Hematopoietic multipotent progenitor cell (in vitro differentiated cells): ENCODE measurements at regions not wholly inside any gene's neighbourhood (a gene's known extent, or its start where the extent isn't known, plus 50 kb on each side); places are given as distances from the start of the nearest gene placed in this dataset.
"Not testable (repeated sequence)": the region's sequence is repeated elsewhere in the genome, so short reads cannot be mapped to it uniquely, and the experiment has no call there.

Source experiments
- DNase-seq, 3 donors: peaks; one replicate each; pipeline ENCODE4 v3.0.0-alpha.2; 2011 to 2015; ENCODE audit warnings: low read depth in 2 of 3, low spot score in 2 of 3

GRCh38 chr13:80751854-80752253 lies 410.9 kb upstream of the SPRY2 start:
- no peak for DNase-seq

DNA sequence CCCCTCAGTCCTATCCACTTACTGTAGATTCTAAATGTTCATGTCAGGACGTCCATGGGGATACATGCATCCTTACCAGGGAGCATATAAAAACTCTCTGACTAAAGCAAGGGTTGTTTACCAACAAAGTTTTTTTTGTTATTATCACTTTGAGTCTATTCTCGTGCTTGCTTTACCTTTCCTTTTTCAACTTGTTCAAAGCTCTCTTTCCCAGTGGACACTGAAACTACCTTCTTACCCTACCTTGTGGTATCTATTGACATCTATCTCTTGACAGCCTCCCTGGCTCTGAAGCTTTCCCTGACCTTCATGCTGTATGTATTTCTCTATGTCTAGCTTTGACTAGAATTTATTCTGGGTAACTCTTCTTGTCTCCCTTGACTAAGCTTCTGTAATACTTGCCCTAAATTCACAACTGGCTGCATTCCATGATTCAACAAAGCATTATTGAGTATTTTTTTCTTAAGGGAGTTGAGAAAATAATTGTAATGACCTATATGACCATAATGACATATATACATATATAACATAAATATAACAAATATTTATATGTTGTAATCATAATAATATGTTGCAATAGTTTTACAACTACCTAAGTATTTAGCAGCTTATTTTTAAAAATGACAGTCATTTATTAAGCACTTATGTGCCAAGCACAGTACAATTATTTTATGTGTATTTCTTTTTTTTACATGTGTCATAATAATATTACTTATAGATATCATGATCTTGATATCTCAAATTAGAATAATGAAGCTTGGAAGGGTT lies 403.4 kb upstream of the SPRY2 start:
- DNase-seq: no peak

DNA sequence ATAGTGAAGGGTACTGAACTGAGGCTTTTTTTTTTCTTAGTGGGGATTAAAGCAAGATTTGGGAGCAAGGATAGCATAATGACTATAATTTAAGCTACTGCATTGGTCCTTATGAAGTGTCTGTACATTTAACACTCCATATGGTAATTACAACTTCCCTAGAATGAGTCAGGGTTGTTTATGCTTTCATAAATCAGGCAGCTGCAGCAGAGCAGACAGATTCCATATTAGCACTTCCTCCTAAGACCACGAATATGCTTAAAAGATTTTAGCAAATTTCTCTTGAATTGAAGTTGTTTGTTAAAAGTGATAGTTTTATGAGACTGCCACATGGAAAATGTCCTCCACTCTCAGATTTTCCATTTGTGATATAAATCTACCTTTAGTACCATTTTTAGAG lies 401.1 kb upstream of the SPRY2 start:
- DNase-seq: peak in 2 of 3 donors; percentile 26 to 65

DNA sequence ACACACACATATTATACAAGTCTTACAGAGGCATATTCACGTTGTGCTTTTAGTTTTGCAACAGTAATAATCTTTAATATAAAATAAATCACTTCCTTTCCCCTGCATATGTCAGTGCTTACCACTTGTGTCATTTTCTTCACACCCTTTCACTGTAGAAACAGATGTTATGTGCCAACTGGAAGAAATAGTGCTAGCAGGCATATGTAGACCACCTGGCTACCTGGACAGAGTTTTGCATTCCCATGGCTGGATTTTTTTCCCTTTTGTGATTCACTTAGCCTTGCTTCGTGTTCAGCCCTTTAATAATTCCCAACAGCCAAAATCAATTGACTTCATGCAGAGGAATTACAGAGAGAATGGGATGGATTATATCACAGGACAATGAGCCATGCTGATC lies 399.1 kb upstream of the SPRY2 start:
- no peak for DNase-seq

DNA sequence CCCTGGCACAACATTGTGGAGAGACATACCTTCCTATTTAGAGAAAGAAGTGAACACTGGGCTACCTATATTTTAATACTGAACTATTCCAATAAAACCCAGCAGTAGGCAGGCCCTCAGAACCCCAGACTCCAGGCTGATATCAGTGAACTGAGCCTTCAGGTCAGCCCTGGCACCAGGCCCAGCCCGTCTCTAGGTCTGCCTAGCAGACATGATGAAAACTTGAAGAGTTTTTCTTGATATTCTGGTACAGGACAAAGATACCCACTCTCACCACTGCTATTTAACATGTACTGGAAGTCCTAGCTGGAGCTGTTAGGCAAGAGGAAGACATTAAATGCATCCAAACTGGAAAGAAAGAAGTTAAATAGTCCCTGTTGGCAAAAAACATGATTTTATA lies 396.6 kb upstream of the SPRY2 start:
- DNase-seq: no peak

- no peak for DNase-seq
Observed at GRCh38 chr13:80727321-80727975, 386.5 kb upstream of the SPRY2 start.

DNA sequence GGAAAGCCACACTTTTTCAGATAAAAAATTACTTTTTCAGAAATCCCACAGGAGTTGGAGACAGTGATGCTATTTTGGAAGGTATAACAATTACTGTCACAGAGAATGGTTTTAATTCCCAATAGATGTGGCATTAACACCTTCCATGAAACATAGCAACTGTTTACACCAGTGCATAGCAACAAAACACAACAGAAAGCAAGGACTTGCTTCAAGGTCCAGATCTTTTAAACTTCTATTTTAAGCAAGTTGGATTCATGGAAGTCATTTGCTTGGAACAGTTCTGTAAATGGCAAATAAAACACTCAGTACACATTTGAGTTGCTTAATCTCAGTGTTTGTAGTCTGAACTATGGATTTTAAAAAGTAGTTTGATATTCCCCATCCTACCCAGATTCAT lies 385.9 kb upstream of the SPRY2 start:
- DNase-seq: no peak

GRCh38 chr13:80721689-80722088 lies 380.8 kb upstream of the SPRY2 start:
- DNase-seq: no peak

DNA sequence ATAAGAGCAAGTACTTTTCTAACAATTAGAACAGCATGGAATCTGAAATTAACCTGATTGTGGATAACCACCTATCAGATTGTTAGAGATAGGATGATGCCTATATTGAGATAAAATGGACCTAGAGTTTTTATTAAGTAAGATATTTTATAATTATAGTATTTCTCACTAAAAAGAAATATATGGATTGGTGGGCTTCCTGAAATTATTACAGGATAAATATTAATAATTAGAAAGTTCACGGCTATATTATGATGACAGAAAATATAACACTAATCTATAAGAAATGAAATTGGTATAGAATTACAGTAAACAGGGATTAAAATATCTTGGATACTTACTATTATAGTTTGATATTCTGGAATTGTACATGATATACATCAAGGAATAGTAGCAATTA lies 378.0 kb upstream of the SPRY2 start:
- DNase-seq: no peak

DNA sequence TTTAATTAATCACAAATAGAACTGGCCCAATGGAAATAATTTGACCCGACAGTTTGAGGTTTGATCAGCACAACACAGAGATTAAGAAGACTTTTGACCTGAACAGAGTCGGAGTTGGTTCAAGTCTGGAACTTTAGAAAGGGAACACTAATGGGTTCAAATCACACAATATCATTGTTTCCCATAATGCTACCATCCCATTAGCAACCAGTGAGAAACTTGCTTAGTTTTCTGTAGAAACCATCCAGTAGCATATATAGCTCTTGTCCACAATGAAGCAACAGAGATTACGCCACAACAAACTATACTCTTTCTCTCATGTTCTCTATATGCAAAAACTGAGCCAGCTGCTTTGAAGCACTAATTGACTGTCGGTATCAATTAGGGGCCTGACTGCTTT lies 376.9 kb upstream of the SPRY2 start:
- DNase-seq: no peak

GRCh38 chr13:80716610-80717081 lies 375.7 kb upstream of the SPRY2 start:
- peak in 2 of 3 donors; percentile 13 to 40 for DNase-seq

GRCh38 chr13:80712026-80712425 lies 371.1 kb upstream of the SPRY2 start:
- DNase-seq: no peak

GRCh38 chr13:80708791-80709190 lies 367.9 kb upstream of the SPRY2 start:
- DNase-seq: no peak

DNA sequence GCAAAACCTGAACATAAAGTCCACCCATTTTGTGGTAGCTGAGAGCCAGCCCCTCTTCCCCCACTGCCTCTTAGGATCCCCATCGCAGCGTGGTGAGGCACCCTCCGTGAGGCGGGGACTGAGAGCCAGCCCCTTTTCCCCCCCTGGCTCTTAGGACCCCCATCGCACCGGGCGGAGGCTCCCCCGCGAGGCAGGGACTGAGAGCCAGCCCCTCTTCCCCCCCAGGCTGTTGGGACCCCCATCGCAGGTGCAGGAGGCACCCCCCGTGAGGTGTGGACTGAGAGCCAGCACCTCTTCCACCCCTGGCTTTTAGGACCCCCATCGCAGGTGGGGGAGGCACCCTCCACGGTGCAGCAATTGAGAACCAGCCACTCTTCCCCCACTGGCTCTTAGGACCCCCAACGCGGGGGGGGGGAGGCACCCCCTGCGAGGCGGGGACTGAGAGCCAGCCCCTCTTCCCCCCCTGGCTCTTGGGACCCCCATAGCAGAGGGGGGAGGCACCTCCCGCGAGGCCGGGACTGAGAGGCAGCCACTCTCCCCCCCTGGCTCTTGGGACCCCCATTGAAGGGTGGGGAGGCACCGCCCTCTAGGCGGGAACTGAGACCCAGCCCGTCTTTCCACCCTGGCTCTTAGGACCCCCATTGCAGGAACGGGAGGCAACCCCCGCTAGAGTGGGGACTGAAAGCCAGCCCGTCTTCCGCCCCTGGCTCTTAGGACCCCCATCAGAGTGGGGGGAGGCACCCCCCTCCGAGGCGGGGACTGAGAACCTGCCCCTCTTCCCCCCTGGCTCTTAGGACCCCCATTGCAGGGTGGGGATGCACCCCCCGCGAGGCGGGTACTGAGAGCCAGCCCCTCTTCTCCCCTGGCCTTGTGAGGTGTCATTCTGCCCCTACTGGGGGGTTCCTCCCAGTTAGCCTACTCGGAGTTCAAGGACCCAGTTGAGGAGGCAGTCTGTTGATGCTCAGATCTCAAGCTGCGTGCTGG lies 366.4 kb upstream of the SPRY2 start:
- DNase-seq: no peak

DNA sequence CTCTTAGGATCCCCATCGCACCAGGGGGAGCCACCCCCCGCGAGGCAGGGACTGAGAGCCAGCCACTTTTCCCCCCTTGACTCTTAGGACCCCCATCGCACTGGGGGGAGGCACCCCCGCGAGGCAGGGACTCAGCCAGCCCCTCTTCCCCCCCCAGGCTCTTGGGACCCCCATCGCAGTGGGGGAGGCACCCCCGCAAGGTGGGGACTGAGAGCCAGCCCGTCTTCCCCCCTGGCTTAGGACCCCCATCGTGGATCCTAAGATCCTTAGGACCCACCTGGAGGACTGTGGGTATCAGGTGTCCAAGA lies 365.2 kb upstream of the SPRY2 start:
- DNase-seq: no peak

GRCh38 chr13:80705371-80706163 lies 364.6 kb upstream of the SPRY2 start:
- DNase-seq: no peak

DNA sequence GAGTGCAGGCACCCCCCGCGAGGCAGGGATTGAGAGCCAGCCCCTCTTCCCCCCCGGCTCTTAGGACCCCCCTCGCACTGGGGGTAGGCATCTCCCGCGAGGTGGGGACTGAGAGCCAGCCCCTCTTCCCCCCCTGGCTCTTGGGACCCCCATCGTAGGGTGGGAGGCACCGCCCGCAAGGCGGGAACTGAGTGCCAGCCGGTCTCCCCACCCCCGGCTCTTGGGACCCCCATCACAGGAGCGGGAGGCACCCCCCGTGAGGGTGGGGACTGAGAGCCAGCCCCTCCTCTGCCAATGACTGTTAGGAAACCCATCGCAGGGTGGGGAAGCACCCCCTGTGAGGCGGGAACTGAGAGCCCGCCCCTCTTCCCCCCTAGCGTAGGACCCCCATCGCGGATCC lies 363.4 kb upstream of the SPRY2 start:
- DNase-seq: no peak

DNA sequence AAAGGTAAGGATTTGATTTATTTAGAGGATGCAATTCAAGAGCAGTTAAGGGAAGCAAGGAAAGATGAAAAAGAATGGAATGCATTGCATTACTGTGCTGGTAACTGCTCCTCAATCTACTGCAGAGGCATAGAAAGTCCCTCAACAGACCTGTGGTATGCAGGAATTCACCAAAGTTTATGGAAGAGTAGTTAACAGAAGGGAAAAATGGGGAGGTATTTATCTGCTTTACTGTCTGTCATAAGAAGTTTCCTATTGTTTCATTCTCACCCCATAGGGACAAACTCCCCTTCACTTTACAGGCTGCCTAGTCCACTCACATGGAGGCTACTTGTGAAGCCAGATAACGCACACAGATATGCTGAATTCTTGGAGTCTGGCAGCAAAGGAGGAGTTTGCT lies 354.9 kb upstream of the SPRY2 start:
- DNase-seq: no peak

DNA sequence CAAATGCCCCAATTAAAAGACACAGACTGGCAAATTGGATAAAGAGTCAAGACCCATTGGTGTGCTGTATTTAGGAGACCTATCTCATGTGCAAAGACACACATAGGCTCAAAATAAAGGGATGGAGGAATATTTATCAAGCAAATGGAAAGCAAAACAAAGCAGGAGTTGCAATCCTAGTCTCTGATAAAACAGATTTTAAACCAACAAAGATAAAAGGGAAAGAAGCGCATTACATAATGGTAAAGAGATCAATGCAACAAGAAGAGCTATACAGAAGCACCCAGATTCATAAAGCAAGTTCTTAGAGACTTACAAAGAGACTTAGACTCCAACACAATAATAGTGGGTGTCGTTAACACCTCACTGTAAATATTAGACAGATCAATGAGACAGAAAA lies 350.9 kb upstream of the SPRY2 start:
- not testable (repeated sequence) for DNase-seq

DNA sequence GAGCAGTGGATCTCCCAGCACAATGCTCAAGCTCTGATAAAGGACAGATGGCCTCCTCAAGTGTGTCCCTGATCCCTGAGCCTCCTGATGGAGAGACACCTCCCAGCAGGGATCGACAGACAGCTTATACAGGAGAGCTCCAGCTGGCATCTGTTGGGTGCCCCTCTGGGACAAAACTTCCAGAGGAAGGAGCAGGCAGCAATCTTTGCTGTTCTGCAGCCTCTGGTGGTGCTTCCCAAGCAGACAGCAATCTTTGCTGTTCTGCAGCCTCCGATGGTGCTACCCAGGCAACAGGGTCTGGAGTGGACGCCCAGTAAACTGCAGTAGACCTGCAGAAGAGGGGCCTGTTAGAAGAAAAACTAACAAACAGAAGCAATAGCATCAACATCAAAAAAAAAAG lies 349.3 kb upstream of the SPRY2 start:
- no peak for DNase-seq

DNA sequence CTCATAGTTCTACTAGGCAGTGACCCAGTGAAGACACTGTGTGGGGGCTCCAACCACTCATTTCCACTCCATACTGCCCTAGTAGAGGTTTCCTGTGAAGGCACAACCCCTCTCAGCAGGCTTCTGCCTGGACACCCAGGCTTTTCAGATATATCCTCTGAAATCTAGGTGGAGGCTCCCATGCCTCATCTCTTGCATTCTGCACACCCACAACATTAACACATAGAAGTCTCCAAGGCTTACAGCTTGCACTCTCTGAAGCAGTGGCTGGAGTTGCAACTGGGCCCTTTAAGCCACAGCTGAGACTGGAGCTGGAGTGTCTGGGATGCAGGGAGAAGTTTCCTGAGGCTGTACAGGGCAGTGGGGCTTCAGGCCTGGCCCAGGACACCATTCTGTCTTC lies 347.7 kb upstream of the SPRY2 start:
- no peak for DNase-seq
